OCI-LY1 (cell line): ENCODE measurements at regions not wholly inside any gene's neighbourhood (a gene's known extent, or its start where the extent isn't known, plus 50 kb on each side); places are given as distances from the start of the nearest gene placed in this dataset.

Experiments used
- CTCF ChIP-seq: fragments of 200-600 bp; sonication (generic), shearing (Covaris generic); IDR thresholded peaks from 2 replicates; pipeline ENCODE4 v1.5.1; 2017; ENCODE audit warnings: mild to moderate bottlenecking, antibody characterized with exemption, low read length, moderate library complexity, mixed read lengths
- EZH2 ChIP-seq: fragments of 200-600 bp; sonication (generic), shearing (Covaris generic); IDR thresholded peaks from 2 replicates; pipeline ENCODE4 v1.8.0; 2017; ENCODE audit warnings: borderline replicate concordance, mixed run types, mild to moderate bottlenecking, antibody characterized with exemption, low read length, moderate library complexity, mixed read lengths

GRCh38 chr10:20957744-20958143, 60.6 kb upstream of the NEBL start:
- TF ChIP-seq CTCF (no peak), EZH2 (no peak)
